HG03025 (cell line): ENCODE measurements at regions not wholly inside any gene's neighbourhood (a gene's known extent, or its start where the extent isn't known, plus 50 kb on each side); places are given as distances from the start of the nearest gene placed in this dataset.

Experiments
- ATAC-seq: cut with Tn5 transposase; IDR thresholded peaks from one replicate; pipeline ENCODE4 v1.9.1; 2021; ENCODE audit warnings: mild to moderate bottlenecking, moderate library complexity; ENCODE audit not compliant: unreplicated experiment, low FRiP score

GRCh38 chr5:74028976-74029375, 403.0 kb downstream of the ARHGEF28 start:
- ATAC-seq, result no peak

DNA sequence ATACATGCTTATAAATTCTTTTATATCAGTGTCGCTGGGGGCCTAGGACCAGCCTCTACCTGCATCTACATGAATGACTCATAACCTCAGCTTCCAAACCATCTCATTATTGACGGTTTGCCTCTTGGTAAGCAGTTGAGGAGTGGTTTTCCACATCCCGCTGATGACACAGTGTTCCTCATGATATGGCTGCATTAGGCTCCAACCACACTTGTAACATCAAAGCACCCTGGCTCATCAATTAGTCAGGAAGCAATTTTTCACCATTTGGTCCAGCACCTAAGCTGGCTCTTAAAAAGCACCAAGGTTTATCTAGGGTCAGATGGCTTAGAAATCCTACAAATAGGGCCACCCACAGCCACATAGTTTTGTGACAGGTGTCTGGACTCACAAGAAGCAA, 402.4 kb downstream of the ARHGEF28 start:
- ATAC-seq, result no peak

GRCh38 chr5:74027732-74028338, 401.8 kb downstream of the ARHGEF28 start:
- no peak for ATAC-seq

DNA sequence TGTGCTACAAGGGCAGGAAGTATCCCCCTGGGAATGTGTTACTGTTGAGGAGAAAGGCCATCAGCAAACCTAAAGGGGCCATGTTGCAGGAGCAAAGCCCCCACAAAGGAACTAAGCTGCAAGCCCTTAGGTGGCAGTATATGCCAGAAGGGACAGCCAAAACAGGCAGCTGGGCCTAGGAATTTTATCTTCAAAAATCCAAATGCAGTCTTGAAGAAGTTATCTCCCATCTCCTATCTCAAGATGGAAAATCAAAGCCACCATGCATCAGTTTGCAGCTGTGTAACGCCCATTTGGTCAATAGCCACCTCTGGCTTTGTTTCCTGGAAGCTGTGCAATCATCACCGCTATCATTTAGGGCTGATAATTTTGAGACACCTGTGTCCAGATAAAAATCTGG, 400.3 kb downstream of the ARHGEF28 start:
- no peak for ATAC-seq

- no peak for ATAC-seq
Observed at GRCh38 chr5:74021126-74021525, 395.1 kb downstream of the ARHGEF28 start.

- ATAC-seq, result no peak
Observed at GRCh38 chr5:74020503-74020902, 394.5 kb downstream of the ARHGEF28 start.

DNA sequence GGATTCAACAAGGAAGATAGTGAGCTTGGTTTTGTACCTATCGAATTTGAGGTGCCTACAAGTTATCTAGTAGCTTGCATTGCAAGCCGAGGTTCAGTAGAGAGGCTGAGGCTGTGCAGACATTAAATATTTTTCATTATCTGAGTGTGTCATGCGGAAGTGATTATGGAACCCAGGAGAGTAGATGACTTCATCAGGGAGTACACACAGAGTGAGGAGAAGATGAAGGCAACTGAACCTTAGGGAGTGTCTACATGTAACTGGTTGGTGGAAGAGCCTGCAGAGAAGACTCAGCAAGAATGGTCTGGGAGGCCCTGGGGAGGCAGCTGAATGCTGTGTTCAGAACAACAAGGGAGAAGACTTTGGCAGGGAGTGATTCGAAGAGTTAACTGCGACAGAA, 393.9 kb downstream of the ARHGEF28 start:
- no peak for ATAC-seq

DNA sequence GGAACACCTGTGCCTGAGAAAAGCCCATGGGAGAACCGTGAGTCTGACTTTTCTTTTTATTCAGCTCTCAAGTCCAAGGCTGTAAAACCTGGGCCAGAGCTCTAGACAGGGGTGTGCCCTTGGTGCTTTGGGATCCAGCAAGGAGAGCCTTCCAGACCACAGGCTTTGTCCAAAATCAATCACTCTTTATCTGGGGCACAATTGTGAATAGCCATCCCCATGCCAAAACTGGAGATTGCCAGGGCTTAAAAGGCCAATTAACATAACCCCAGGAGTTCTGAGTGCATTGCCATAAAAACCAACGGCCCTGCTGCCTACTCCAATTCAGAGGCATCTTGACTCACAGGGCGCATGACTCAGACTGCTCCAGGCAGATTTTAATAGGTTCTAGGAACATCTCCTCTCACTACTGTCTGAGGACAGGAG, 391.8 kb downstream of the ARHGEF28 start:
- ATAC-seq, result no peak

- no peak for ATAC-seq
Observed at GRCh38 chr5:74017112-74017511, 391.1 kb downstream of the ARHGEF28 start.

- ATAC-seq, result no peak
Observed at GRCh38 chr5:74016373-74016772, 390.4 kb downstream of the ARHGEF28 start.

GRCh38 chr5:74015716-74016115, 389.7 kb downstream of the ARHGEF28 start:
- no peak for ATAC-seq

DNA sequence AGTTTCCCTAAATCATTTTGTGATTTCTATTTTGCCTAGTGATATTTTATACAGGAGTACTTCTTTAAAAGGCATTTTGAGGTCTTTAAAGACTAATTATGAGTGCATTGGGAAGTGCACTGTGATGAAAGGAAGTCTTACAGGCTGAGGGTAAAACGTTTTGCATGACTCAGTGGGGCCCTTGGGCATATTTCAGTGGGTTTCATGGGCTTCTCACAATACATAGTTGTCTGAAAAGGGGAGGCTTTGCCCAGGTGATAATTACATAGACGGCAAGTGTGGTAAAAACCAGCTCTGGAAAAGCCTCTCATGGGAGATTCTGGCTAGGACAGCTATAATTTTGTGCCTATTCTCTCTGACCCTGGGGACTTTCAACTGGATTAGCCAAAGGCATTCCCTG, 387.2 kb downstream of the ARHGEF28 start:
- no peak for ATAC-seq

DNA sequence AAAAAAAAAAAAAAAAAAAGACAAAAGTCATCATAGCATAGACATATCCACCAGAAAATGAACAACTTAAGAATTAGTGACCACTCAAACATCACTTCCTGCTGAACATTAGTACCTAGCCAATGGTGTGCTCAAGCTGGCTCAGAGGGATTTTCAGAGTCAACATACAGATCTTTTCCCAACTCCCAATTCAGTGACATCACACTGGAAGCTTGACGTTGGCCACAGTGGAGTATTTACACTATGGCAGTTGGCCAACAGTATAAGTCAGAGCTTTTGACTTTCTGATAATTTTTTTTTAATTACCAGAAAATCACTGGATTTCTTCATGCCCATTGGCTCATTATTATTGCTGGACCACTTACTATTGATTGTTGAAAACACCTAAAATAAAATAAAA, 383.5 kb downstream of the ARHGEF28 start:
- no peak for ATAC-seq

GRCh38 chr5:74007193-74007592, 381.2 kb downstream of the ARHGEF28 start:
- ATAC-seq, result no peak

- no peak for ATAC-seq
Observed at GRCh38 chr5:73999297-73999696, 373.3 kb downstream of the ARHGEF28 start.

GRCh38 chr5:73998489-73998888, 372.5 kb downstream of the ARHGEF28 start:
- no peak for ATAC-seq

GRCh38 chr5:73997960-73998359, 372.0 kb downstream of the ARHGEF28 start:
- no peak for ATAC-seq

- ATAC-seq, result no peak
Observed at GRCh38 chr5:73996151-73996755, 370.3 kb downstream of the ARHGEF28 start.

- ATAC-seq, result no peak
Observed at GRCh38 chr5:73994963-73995362, 369.0 kb downstream of the ARHGEF28 start.
